ENCODE measurements at regions not wholly inside any gene's neighbourhood (a gene's known extent, or its start where the extent isn't known, plus 50 kb on each side); places are given as distances from the start of the nearest gene placed in this dataset.
"Not testable (repeated sequence)": the region's sequence is repeated elsewhere in the genome, so short reads cannot be mapped to it uniquely, and the experiment has no call there.

GRCh38 chr1:5602718-5603117 is 389.5 kb downstream of the NPHP4 start:
- H3K4me3 Mint-ChIP-seq; H3K27me3 Mint-ChIP-seq; H3K27ac Mint-ChIP-seq; H3K36me3 Mint-ChIP-seq; CTCF ChIA-PET; POLR2A ChIA-PET; intact Hi-C loops (cut with micrococcal nuclease); DNase-seq; H3K4me1 Mint-ChIP-seq (ENCODE audit: low read depth); H3K9me3 Mint-ChIP-seq: not testable (repeated sequence)

GRCh38 chr1:5601516-5601915 is 390.7 kb downstream of the NPHP4 start:
- no peaks in the 10 kb centered on the region for H3K4me1 Mint-ChIP-seq (ENCODE audit: low read depth)
- no peaks in the 10 kb centered on the region for H3K9me3 Mint-ChIP-seq
- no peaks in the 10 kb centered on the region for H3K27me3 Mint-ChIP-seq
- DNase-seq: no peak
- no peaks in the 10 kb centered on the region for H3K36me3 Mint-ChIP-seq
- ChIA-PET CTCF (no interaction called here), POLR2A (no interaction called here)
- no peak overlapping the region for H3K4me3 Mint-ChIP-seq
- H3K27ac Mint-ChIP-seq: no peak overlapping the region
- intact Hi-C loops (cut with micrococcal nuclease): no loop called here

- H3K27me3 Mint-ChIP-seq: no peaks in the 10 kb centered on the region
- no peaks in the 10 kb centered on the region for H3K4me1 Mint-ChIP-seq (ENCODE audit: low read depth)
- CTCF ChIA-PET: interaction anchor here (1.6 kb wide), 1 partner anchor 85 kb away, joined by 5 read pairs; no protein-coding TSS in a partner anchor
- no peak for DNase-seq
- H3K9me3 Mint-ChIP-seq: no peaks in the 10 kb centered on the region
- no peaks in the 10 kb centered on the region for H3K36me3 Mint-ChIP-seq
- intact Hi-C loops (cut with micrococcal nuclease): no loop called here
- H3K27ac Mint-ChIP-seq: no peak overlapping the region
- POLR2A ChIA-PET: no interaction called here
- H3K4me3 Mint-ChIP-seq: no peak overlapping the region
Observed at GRCh38 chr1:5599541-5599940, 392.7 kb downstream of the NPHP4 start.

DNA sequence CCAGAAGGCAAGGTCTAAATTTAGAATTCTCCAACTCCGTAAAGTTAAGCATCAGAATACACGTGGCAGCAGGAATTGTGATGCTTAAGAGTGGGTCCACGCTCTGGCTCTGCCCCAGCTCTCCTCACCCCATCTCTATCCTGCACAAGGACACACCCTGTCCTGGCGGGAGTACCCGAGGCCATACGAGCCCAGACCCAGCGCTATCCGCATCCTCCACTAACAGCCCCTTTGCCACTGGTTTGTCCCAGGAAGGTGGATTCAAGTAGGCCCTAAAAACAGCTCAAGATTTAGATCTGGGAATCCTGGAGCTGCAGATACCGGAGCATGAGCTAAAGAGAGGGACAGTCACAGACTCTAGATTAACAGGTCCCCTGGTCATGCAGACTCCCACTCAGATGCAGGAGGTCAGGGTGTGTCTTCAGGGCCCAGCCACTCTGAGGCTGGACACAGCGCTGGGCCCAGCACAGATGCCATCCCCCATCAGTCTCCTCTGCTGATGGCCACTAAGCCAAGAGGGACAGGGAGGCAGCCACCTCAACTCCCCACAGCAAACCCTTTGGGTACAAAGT is 393.3 kb downstream of the NPHP4 start:
- POLR2A ChIA-PET: no interaction called here
- no peak overlapping the region for H3K27ac Mint-ChIP-seq
- H3K4me3 Mint-ChIP-seq: no peak overlapping the region
- intact Hi-C loops (cut with micrococcal nuclease): no loop called here
- CTCF ChIA-PET: interaction anchor here (1.6 kb wide), 1 partner anchor 84 kb away, joined by 5 read pairs; no protein-coding TSS in a partner anchor
- no peak for DNase-seq
- no peaks in the 10 kb centered on the region for H3K9me3 Mint-ChIP-seq
- H3K36me3 Mint-ChIP-seq: no peaks in the 10 kb centered on the region
- no peaks in the 10 kb centered on the region for H3K4me1 Mint-ChIP-seq (ENCODE audit: low read depth)
- no peaks in the 10 kb centered on the region for H3K27me3 Mint-ChIP-seq

- Mint-ChIP-seq H3K4me1 (ENCODE audit: low read depth) (no peaks in the 10 kb centered on the region), H3K9me3 (no peaks in the 10 kb centered on the region), H3K27ac (no peak overlapping the region), H3K36me3 (no peaks in the 10 kb centered on the region), H3K4me3 (no peak overlapping the region), H3K27me3 (no peaks in the 10 kb centered on the region)
- CTCF ChIA-PET: no interaction called here
- DNase-seq: no peak
- POLR2A ChIA-PET: no interaction called here
- intact Hi-C loops (cut with micrococcal nuclease): no loop called here
Observed at GRCh38 chr1:5597991-5598823, 394.0 kb downstream of the NPHP4 start.

- Mint-ChIP-seq H3K4me1 (ENCODE audit: low read depth) (no peaks in the 10 kb centered on the region), H3K27me3 (no peaks in the 10 kb centered on the region), H3K4me3 (no peak overlapping the region), H3K36me3 (no peaks in the 10 kb centered on the region), H3K9me3 (no peaks in the 10 kb centered on the region), H3K27ac (no peak overlapping the region)
- ChIA-PET POLR2A (no interaction called here), CTCF (no interaction called here)
- intact Hi-C loops (cut with micrococcal nuclease): no loop called here
- no peak for DNase-seq
Observed at GRCh38 chr1:5597171-5597850, 394.9 kb downstream of the NPHP4 start.

DNA sequence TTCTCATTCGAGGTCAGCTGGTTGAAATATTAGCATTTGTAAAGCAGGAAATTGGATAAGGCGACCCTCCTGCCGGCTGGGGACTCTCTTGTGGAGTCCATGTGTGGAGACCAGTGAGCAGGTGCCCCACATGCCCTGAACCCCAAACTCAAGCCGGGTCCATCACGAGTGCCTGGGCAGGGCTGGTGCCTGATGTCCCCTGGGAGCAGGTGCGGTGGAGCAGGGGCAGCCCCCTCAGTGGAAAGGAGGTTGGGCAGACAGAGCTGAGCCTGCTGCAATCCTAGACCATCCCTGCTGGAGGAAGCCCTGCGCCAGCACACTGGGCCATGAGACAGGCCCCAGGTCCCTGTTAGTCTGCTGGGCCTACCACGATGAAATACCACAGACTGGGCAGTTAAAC is 395.6 kb downstream of the NPHP4 start:
- intact Hi-C loops (cut with micrococcal nuclease): no loop called here
- no peak overlapping the region for H3K4me3 Mint-ChIP-seq
- H3K4me1 Mint-ChIP-seq (ENCODE audit: low read depth): no peaks in the 10 kb centered on the region
- no peaks in the 10 kb centered on the region for H3K36me3 Mint-ChIP-seq
- H3K27ac Mint-ChIP-seq: no peak overlapping the region
- ChIA-PET CTCF (no interaction called here), POLR2A (no interaction called here)
- H3K27me3 Mint-ChIP-seq: no peaks in the 10 kb centered on the region
- no peaks in the 10 kb centered on the region for H3K9me3 Mint-ChIP-seq
- DNase-seq: no peak

DNA sequence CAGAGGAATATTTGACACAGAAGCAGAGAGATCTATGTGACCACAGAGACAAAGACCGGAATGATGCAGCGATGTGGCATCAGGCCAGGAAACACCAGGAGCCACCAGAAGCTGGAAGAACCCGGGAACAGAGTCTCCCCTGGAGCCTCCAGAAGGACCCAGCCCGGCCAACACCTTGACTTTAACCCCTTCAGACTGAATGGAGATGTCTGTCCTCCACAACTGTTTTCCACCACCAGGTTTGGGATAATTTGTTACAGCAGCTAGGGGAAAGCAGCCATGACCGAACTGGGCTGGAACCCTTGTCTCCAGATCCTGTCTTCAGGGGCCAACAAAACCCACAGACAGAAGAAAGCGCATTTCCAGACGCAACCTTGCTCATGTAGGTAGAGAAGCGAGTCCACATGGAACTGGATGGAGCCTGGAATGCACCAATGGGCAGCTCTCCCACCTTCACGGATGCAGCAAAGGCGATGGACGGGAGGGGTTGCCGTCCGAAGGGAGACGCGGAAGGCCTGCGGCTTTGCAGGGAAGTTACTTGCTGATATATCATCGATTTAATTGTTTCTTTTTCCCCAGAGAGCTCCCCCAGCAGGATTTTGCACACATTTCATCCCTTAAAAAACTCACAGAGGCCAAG is 396.6 kb downstream of the NPHP4 start:
- Mint-ChIP-seq H3K27ac (no peak overlapping the region), H3K9me3 (peaks cover 10% of the 10 kb centered on the region), H3K36me3 (no peaks in the 10 kb centered on the region), H3K4me3 (no peak overlapping the region), H3K4me1 (ENCODE audit: low read depth) (no peaks in the 10 kb centered on the region), H3K27me3 (no peaks in the 10 kb centered on the region)
- ChIA-PET POLR2A (no interaction called here), CTCF (no interaction called here)
- intact Hi-C loops (cut with micrococcal nuclease): no loop called here
- DNase-seq: no peak

DNA sequence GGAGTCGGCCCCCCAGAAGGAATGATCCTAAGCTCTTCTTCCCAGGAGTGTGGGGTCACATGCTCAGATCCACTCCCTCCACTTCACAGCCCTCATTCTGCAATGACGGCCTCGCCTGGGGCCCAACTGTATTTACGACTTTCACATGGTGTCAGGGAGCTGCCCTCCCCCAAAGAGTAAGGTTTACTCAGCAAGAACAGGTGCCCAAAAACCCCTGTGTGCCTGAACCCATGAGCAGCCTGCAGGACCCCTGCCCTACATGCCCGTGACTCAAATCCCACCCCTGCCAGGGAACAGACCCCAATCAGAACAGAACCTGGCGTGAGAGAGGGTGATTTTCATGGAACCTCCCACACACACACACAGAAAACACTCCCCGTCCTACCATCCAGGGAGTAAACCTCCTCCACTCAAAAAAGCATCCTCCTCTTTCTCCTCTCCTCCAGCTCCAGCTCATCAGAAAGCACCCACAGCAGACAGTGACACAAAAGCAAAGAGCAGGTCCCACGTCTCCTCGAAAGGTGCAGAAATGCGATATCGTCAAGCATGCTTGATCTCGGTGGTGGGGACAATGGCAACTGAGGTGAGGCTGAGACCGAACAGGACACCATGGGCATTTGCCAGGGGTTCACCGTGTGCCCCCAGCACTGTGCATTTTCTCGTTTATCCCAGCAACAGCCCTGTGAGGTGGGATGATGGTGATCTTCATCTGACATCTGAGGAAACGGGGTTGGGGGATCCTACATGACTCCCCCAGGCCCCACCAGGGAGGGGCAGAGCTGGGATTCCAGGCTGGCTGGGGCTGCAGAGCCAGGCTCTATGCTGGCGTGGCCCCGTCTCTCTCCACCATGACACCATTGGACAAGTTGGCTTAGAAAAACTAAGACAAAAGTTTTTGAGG is 397.9 kb downstream of the NPHP4 start:
- ChIA-PET CTCF (no interaction called here), POLR2A (no interaction called here)
- Mint-ChIP-seq H3K4me1 (ENCODE audit: low read depth) (no peaks in the 10 kb centered on the region), H3K36me3 (no peaks in the 10 kb centered on the region), H3K27ac (no peak overlapping the region), H3K27me3 (no peaks in the 10 kb centered on the region), H3K9me3 (peaks cover 13% of the 10 kb centered on the region), H3K4me3 (no peak overlapping the region)
- intact Hi-C loops (cut with micrococcal nuclease): no loop called here
- no peak for DNase-seq

GRCh38 chr1:5590717-5591116 is 401.5 kb downstream of the NPHP4 start:
- ChIA-PET CTCF (no interaction called here), POLR2A (no interaction called here)
- H3K27ac Mint-ChIP-seq: no peak overlapping the region
- intact Hi-C loops (cut with micrococcal nuclease): no loop called here
- H3K4me1 Mint-ChIP-seq (ENCODE audit: low read depth): no peaks in the 10 kb centered on the region
- no peaks in the 10 kb centered on the region for H3K36me3 Mint-ChIP-seq
- H3K4me3 Mint-ChIP-seq: no peak overlapping the region
- peaks cover 4% of the 10 kb centered on the region for H3K27me3 Mint-ChIP-seq
- no peak for DNase-seq
- H3K9me3 Mint-ChIP-seq: peaks cover 13% of the 10 kb centered on the region

GRCh38 chr1:5586629-5587028 is 405.6 kb downstream of the NPHP4 start:
- Mint-ChIP-seq H3K4me3 (no peak overlapping the region), H3K9me3 (peaks cover 13% of the 10 kb centered on the region), H3K27me3 (peaks cover 14% of the 10 kb centered on the region), H3K36me3 (no peaks in the 10 kb centered on the region), H3K27ac (no peak overlapping the region), H3K4me1 (ENCODE audit: low read depth) (no peaks in the 10 kb centered on the region)
- POLR2A ChIA-PET: no interaction called here
- intact Hi-C loops (cut with micrococcal nuclease): no loop called here
- CTCF ChIA-PET: no interaction called here
- no peak for DNase-seq

DNA sequence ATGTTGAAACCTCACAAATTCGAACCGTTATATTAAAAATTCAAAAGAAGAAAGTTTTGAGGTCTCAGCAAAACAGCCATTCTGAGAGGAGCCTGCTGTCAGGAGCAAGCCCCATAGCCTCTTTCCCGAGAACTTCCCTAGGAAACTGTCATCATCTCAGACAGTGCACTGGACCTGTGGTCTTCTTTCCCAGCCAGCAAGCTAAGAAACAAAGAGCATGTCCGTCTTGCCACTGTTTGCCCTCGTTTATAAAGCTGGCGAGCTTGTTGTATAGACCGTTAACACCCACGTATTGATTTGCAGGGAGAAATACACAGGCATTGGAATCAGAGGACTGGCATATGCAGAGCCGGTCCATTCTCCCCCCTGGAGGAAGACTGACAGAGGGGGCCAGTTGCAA is 407.0 kb downstream of the NPHP4 start:
- H3K4me1 Mint-ChIP-seq (ENCODE audit: low read depth): no peaks in the 10 kb centered on the region
- H3K27me3 Mint-ChIP-seq: peaks cover 24% of the 10 kb centered on the region

More for the DNA sequence above, 407.0 kb downstream of the NPHP4 start:
- POLR2A ChIA-PET: no interaction called here
- Mint-ChIP-seq H3K9me3 (peaks cover 2% of the 10 kb centered on the region), H3K27ac (no peak overlapping the region), H3K36me3 (no peaks in the 10 kb centered on the region), H3K4me3 (no peak overlapping the region)
- CTCF ChIA-PET: no interaction called here
- DNase-seq: no peak
- intact Hi-C loops (cut with micrococcal nuclease): no loop called here
